SH-SY5Y (cell line): ENCODE measurements at regions not wholly inside any gene's neighbourhood (a gene's known extent, or its start where the extent isn't known, plus 50 kb on each side); places are given as distances from the start of the nearest gene placed in this dataset.

ENCODE experiments used
- GATA2 ChIP-seq: IDR thresholded peaks from 2 replicates; pipeline ENCODE4 v1.6.1; 2011; ENCODE audit warnings: mild to moderate bottlenecking, low read depth, low read length
- GATA3 ChIP-seq: IDR thresholded peaks from 2 replicates; pipeline ENCODE4 v1.6.1; 2011; ENCODE audit warnings: low read depth, mild to moderate bottlenecking, low read length, moderate library complexity

- TF ChIP-seq GATA2 (no peak), GATA3 (no peak)
These were observed 312.8 kb downstream of the NSG2 start for GRCh38 chr5:174358276-174358675.
